Endothelial cell of umbilical vein (primary cell): ENCODE measurements at regions not wholly inside any gene's neighbourhood (a gene's known extent, or its start where the extent isn't known, plus 50 kb on each side); places are given as distances from the start of the nearest gene placed in this dataset.

ENCODE experiments used
- BruUV-seq: library from RNA; stranded (reverse); fragments of 400-500 nt; replicated peaks from 2 replicates; lab custom pipeline; 2021; lab: Mats Ljungman, UMichigan
- CTCF ChIA-PET: fragments of 300-600, 350-600 bp; sonication (Branson Sonifier 250); formaldehyde crosslinking; loops from one replicate; lab custom pipeline; 2021; ENCODE audit warnings: antibody characterized with exemption, inconsistent platforms; lab: Charles Lee
- POLR2A ChIA-PET: fragments of 300-600, 350-600 bp; sonication (Branson Sonifier 250); formaldehyde crosslinking; loops from one replicate; lab custom pipeline; 2021; ENCODE audit warnings: antibody characterized with exemption, inconsistent platforms; lab: Charles Lee
- DNase-seq: peaks from one replicate; pipeline ENCODE4 v3.0.0-alpha.2; 2011; ENCODE audit warnings: low read depth, low spot score
- FAIRE-seq: peaks from 2 replicates; lab custom pipeline; 2011; peaks lifted over from hg19 to GRCh38; lab: Jason Lieb, UNC
- H2AFZ ChIP-seq: 2 replicates; pipeline ENCODE4 v1.6.0; 2012; ENCODE audit warnings: low read depth, low read length, control low read depth, inconsistent platforms
- H3K27ac ChIP-seq: 2 replicates; pipeline ENCODE4 v1.5.1; 2011; ENCODE audit warnings: low read depth, mild to moderate bottlenecking, control low read depth, low read length, moderate library complexity; ENCODE audit not compliant: insufficient read depth
- H3K27me3 ChIP-seq, 2 experiments: 2 replicates each; pipeline versions ENCODE4 v1.6.0 to v1.6.1; 2011; ENCODE audit warnings: low read length in 2 of 2, mixed read lengths in 1 of 2; ENCODE audit not compliant: control insufficient read depth in 2 of 2, insufficient read depth in 2 of 2
- H3K36me3 ChIP-seq, 2 experiments: 2 replicates in 1 of 2; 3 replicates in 1 of 2; pipeline ENCODE4 v1.5.1; 2011; ENCODE audit warnings: low read length in 2 of 2, mild to moderate bottlenecking in 1 of 2, moderate library complexity in 1 of 2; ENCODE audit not compliant: control insufficient read depth in 2 of 2, insufficient read depth in 2 of 2; ENCODE audit errors: extremely low read depth in 1 of 2
- H3K4me1 ChIP-seq: 3 replicates; pipeline ENCODE4 v1.5.1; 2011; ENCODE audit warnings: mild to moderate bottlenecking, low read length; ENCODE audit not compliant: control insufficient read depth, insufficient read depth; ENCODE audit errors: extremely low read depth
- H3K4me2 ChIP-seq: 2 replicates; pipeline ENCODE4 v1.6.1; 2011; ENCODE audit warnings: low read length, control low read depth, mixed read lengths; ENCODE audit not compliant: insufficient read depth
- H3K4me3 ChIP-seq, 3 experiments: fragments of 200-600 bp in 1 of 3; sonication (generic), shearing (Covaris generic) in 1 of 3; replicated peaks in 1 of 3; 2 replicates each; pipeline ENCODE4 v1.5.1; 2011 to 2016; ENCODE audit warnings: control low read depth in 3 of 3, low read length in 3 of 3, mild to moderate bottlenecking in 2 of 3, inconsistent platforms in 1 of 3, low read depth in 1 of 3, moderate library complexity in 1 of 3; ENCODE audit not compliant: insufficient read depth in 1 of 3
- H3K79me2 ChIP-seq: 2 replicates; pipeline ENCODE4 v1.6.0; 2012; ENCODE audit warnings: low read length, inconsistent platforms; ENCODE audit not compliant: control insufficient read depth, insufficient read depth
- H3K9ac ChIP-seq: replicated peaks from 2 replicates; pipeline ENCODE3; 2011; ENCODE audit warnings: low read length, control low read depth; ENCODE audit not compliant: insufficient read depth; ENCODE audit errors: extremely low read depth
- H3K9me1 ChIP-seq: replicated peaks from 3 replicates; pipeline ENCODE4 v1.6.0; 2011; ENCODE audit warnings: mild to moderate bottlenecking, low read length; ENCODE audit not compliant: control insufficient read depth, insufficient read depth; ENCODE audit errors: extremely low read depth
- H3K9me3 ChIP-seq: replicated peaks from 2 replicates; pipeline ENCODE4 v1.5.1; 2012; ENCODE audit warnings: low read length, inconsistent platforms; ENCODE audit not compliant: control insufficient read depth, insufficient read depth
- H4K20me1 ChIP-seq: replicated peaks from 2 replicates; pipeline ENCODE3; 2011; ENCODE audit warnings: mild to moderate bottlenecking, low read length; ENCODE audit not compliant: control insufficient read depth, insufficient read depth; ENCODE audit errors: extremely low read depth
- CTCF ChIP-seq, 2 donors: IDR thresholded peaks; 1 replicate in 1 of 2; 2 replicates in 1 of 2; pipeline ENCODE4 v1.5.1; 2011; ENCODE audit warnings: low read length in 2 of 2, mild to moderate bottlenecking in 2 of 2, moderate library complexity in 2 of 2, control low read depth in 1 of 2, inconsistent platforms in 1 of 2, low read depth in 1 of 2; ENCODE audit not compliant: insufficient read depth in 1 of 2; ENCODE audit errors: extremely low read depth in 1 of 2
- EZH2 ChIP-seq: IDR thresholded peaks from 2 replicates; pipeline ENCODE4 v1.6.1; 2012; ENCODE audit warnings: borderline replicate concordance, low read depth, mild to moderate bottlenecking, moderate library complexity, low read length, inconsistent platforms; ENCODE audit not compliant: severe bottlenecking
- FOS ChIP-seq: IDR thresholded peaks from 2 replicates; pipeline ENCODE4 v1.6.1; 2011; ENCODE audit warnings: mild to moderate bottlenecking, low read length, moderate library complexity, borderline replicate concordance; ENCODE audit not compliant: insufficient read depth
- GATA2 ChIP-seq: IDR thresholded peaks from 2 replicates; pipeline ENCODE4 v1.7.0; 2011; ENCODE audit warnings: low read depth, mild to moderate bottlenecking, moderate library complexity, mixed read lengths, low read length; ENCODE audit not compliant: insufficient read length, insufficient read depth
- JUN ChIP-seq: IDR thresholded peaks from 2 replicates; pipeline ENCODE4 v1.6.1; 2011; ENCODE audit warnings: borderline replicate concordance, low read depth; ENCODE audit not compliant: insufficient read length, insufficient read depth
- MAX ChIP-seq: IDR thresholded peaks from 2 replicates; pipeline ENCODE4 v1.6.1; 2011; ENCODE audit not compliant: insufficient read depth, insufficient read length
- MYC ChIP-seq: IDR thresholded peaks from one replicate; pipeline ENCODE4 v1.6.1; 2011; ENCODE audit warnings: mild to moderate bottlenecking, low read depth, low read length
- POLR2A ChIP-seq: IDR thresholded peaks from 2 replicates; pipeline ENCODE4 v1.6.1; 2012; ENCODE audit warnings: low read depth, mild to moderate bottlenecking, control low read depth, low read length
- POLR2AphosphoS5 ChIP-seq: IDR thresholded peaks from 2 replicates; pipeline ENCODE4 v1.6.1; 2012; ENCODE audit warnings: low read depth, mild to moderate bottlenecking, control low read depth, low read length, moderate library complexity; ENCODE audit not compliant: insufficient read depth
- dilution Hi-C: fragments of 300-500 bp; cut with MboI; formaldehyde crosslinking; loops from one replicate; pipeline ENCODE4 v1.15.0; 2019; ENCODE audit warnings: low sequenced_read_pairs; ENCODE audit not compliant: extremely low pct_ligation_motif_present
- intact Hi-C: fragments of 100-400 bp; cut with micrococcal nuclease; formaldehyde crosslinking; loops from one replicate; pipeline ENCODE4 v1.10.0; 2022

GRCh38 chr10:44619975-44620374 lies 235.1 kb upstream of the CXCL12 start:
- Histone ChIP-seq H3K4me3 (no peak overlapping the region), H2AFZ (no peak overlapping the region), H3K36me3 (no peaks in the 10 kb centered on the region), H3K27me3 (no peaks in the 10 kb centered on the region), H3K79me2 (no peaks in the 10 kb centered on the region), H3K9me3 (no peaks in the 10 kb centered on the region), H3K27ac (no peak overlapping the region), H3K4me1 (no peaks in the 10 kb centered on the region), H3K9me1 (no peaks in the 10 kb centered on the region), H4K20me1 (no peaks in the 10 kb centered on the region), H3K9ac (no peak overlapping the region), H3K4me2 (no peak overlapping the region)
- FAIRE-seq: no peak
- ChIA-PET POLR2A (no interaction called here), CTCF (no interaction called here)
- dilution Hi-C loops (no loop called here), intact Hi-C loops (no loop called here)
- no peak for DNase-seq
- no TSS peak for BruUV-seq
- no peak for TF ChIP-seq MAX
- no peak for TF ChIP-seq FOS
- no peak for TF ChIP-seq GATA2
- TF ChIP-seq CTCF (IDR thresholded peaks at IDR 0.05; ENCODE audit: extremely low read depth in 1 of 2, insufficient read depth in 1 of 2, low read depth in 1 of 2, low read length in 2 of 2): no peak
- TF ChIP-seq EZH2: no peak
- no peak for TF ChIP-seq POLR2A
- TF ChIP-seq MYC: no peak
- TF ChIP-seq JUN: no peak
- TF ChIP-seq POLR2AphosphoS5: no peak
